ENCODE measurements at regions not wholly inside any gene's neighbourhood (a gene's known extent, or its start where the extent isn't known, plus 50 kb on each side); places are given as distances from the start of the nearest gene placed in this dataset.

- no peak for TF ChIP-seq CTCF (IDR thresholded peaks at IDR 0.05; ENCODE audit: insufficient read depth, low read depth, low read length, missing control alignments)
- no peak overlapping the region for H3K4me3 ChIP-seq (ENCODE audit: low read length)
- DNase-seq (ENCODE audit: low read depth) = peak; percentile 34
Observed at GRCh38 chr7:80563561-80564327, 51.9 kb upstream of the GNAT3 start.

GRCh38 chr7:80565554-80565953, 53.7 kb upstream of the GNAT3 start:
- no peak overlapping the region for H3K4me3 ChIP-seq (ENCODE audit: low read length)
- DNase-seq (ENCODE audit: low read depth) = no peak
- no peak for TF ChIP-seq CTCF (IDR thresholded peaks at IDR 0.05; ENCODE audit: insufficient read depth, low read depth, low read length, missing control alignments)

GRCh38 chr7:80581486-80582260, 56.8 kb upstream of the CD36 start:
- no peak for TF ChIP-seq CTCF (IDR thresholded peaks at IDR 0.05; ENCODE audit: insufficient read depth, low read depth, low read length, missing control alignments)
- H3K4me3 ChIP-seq (ENCODE audit: low read length) = no peak overlapping the region
- DNase-seq (ENCODE audit: low read depth) = peak; percentile 81

- peak; percentile 13 for DNase-seq (ENCODE audit: low read depth)
- H3K4me3 ChIP-seq (ENCODE audit: low read length) = no peak overlapping the region
- TF ChIP-seq CTCF (IDR thresholded peaks at IDR 0.05; ENCODE audit: insufficient read depth, low read depth, low read length, missing control alignments) = no peak
Observed at GRCh38 chr7:80583901-80584300, 54.5 kb upstream of the CD36 start.

- TF ChIP-seq CTCF (IDR thresholded peaks at IDR 0.05; ENCODE audit: insufficient read depth, low read depth, low read length, missing control alignments) = no peak
- DNase-seq (ENCODE audit: low read depth) = peak; percentile 86
- H3K4me3 ChIP-seq (ENCODE audit: low read length) = no peak overlapping the region
Observed at GRCh38 chr7:80584778-80585177, 53.7 kb upstream of the CD36 start.

GRCh38 chr7:80587538-80587937, 50.9 kb upstream of the CD36 start:
- H3K4me3 ChIP-seq (ENCODE audit: low read length) = no peak overlapping the region
- no peak for TF ChIP-seq CTCF (IDR thresholded peaks at IDR 0.05; ENCODE audit: insufficient read depth, low read depth, low read length, missing control alignments)
- no peak for DNase-seq (ENCODE audit: low read depth)
